ENCODE measurements at regions not wholly inside any gene's neighbourhood (a gene's known extent, or its start where the extent isn't known, plus 50 kb on each side); places are given as distances from the start of the nearest gene placed in this dataset.
"Not testable (repeated sequence)": the region's sequence is repeated elsewhere in the genome, so short reads cannot be mapped to it uniquely, and the experiment has no call there.

GRCh38 chr6:68087399-68088133 is 547.5 kb upstream of the ADGRB3 start:
- Mint-ChIP-seq H3K27ac (no peak overlapping the region), H3K27me3 (no peaks in the 10 kb centered on the region), H3K9me3 (peaks cover 4 to 8% of the 10 kb centered on the region in 2 donors), H3K4me1 (ENCODE audit: low read depth in 2 of 2) (no peaks in the 10 kb centered on the region), H3K36me3 (ENCODE audit: insufficient read depth) (no peaks in the 10 kb centered on the region), H3K4me3 (no peak overlapping the region)
- ATAC-seq (replicated peaks) (no peak), DNase-seq (no peak)

GRCh38 chr6:68086199-68086598 is 548.9 kb upstream of the ADGRB3 start:
- Mint-ChIP-seq H3K27me3 (no peaks in the 10 kb centered on the region), H3K36me3 (ENCODE audit: insufficient read depth) (no peaks in the 10 kb centered on the region), H3K9me3 (peaks cover 2 to 8% of the 10 kb centered on the region in 2 donors), H3K4me1 (ENCODE audit: low read depth in 2 of 2) (no peaks in the 10 kb centered on the region), H3K27ac (no peak overlapping the region), H3K4me3 (no peak overlapping the region)
- ATAC-seq (replicated peaks) (no peak), DNase-seq (no peak)

DNA sequence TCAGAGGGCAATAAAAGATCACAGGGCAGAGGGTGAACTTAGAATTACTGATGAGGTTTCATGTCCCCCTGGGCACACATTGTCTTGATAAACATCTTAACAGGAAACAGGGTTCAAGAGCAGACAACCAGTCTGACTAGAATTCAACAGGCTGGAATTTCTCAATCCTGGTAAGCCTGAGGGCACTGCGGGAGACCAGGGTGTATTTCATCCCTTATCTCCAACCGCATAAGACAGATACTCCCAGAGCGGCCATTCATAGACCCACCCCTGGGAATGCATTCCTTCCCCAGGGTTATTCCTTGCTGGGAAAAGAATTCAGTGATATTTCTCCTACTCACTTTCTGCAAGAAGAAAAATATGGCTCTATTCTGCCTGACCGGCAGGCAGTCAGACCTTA is 549.5 kb upstream of the ADGRB3 start:
- H3K27me3 Mint-ChIP-seq; H3K27ac Mint-ChIP-seq; H3K4me3 Mint-ChIP-seq; H3K36me3 Mint-ChIP-seq (ENCODE audit: insufficient read depth); ATAC-seq (replicated peaks); H3K9me3 Mint-ChIP-seq; DNase-seq; H3K4me1 Mint-ChIP-seq (ENCODE audit: low read depth in 2 of 2): not testable (repeated sequence)

DNA sequence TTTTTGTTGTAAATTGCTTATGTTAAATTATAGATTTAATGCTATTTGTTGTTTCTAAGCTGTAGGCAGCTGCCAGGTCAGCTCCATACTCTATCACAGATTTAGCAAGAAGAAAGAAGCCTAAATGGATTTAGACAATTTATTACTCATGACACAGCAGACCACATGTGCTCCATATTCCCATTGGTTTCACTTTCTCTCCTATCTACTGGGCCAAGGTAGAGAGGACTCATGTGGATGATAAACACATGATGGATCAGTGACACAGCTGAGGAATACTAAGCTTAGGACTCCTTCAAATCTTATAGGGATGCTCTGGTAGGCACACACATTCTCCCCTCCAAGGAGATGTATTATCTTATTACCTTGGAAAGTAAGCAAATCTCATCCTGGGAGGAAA is 553.0 kb upstream of the ADGRB3 start:
- peaks cover 8 to 9% of the 10 kb centered on the region in 2 donors for H3K9me3 Mint-ChIP-seq
- no peaks in the 10 kb centered on the region for H3K4me1 Mint-ChIP-seq (ENCODE audit: low read depth in 2 of 2)
- no peaks in the 10 kb centered on the region for H3K27me3 Mint-ChIP-seq
- no peak overlapping the region for H3K4me3 Mint-ChIP-seq
- ATAC-seq (replicated peaks) (no peak), DNase-seq (no peak)
- H3K27ac Mint-ChIP-seq: no peak overlapping the region
- H3K36me3 Mint-ChIP-seq (ENCODE audit: insufficient read depth): no peaks in the 10 kb centered on the region

- no peaks in the 10 kb centered on the region for H3K36me3 Mint-ChIP-seq (ENCODE audit: insufficient read depth)
- DNase-seq: no peak
Observed at GRCh38 chr6:68080074-68080473, 555.0 kb upstream of the ADGRB3 start.

DNA sequence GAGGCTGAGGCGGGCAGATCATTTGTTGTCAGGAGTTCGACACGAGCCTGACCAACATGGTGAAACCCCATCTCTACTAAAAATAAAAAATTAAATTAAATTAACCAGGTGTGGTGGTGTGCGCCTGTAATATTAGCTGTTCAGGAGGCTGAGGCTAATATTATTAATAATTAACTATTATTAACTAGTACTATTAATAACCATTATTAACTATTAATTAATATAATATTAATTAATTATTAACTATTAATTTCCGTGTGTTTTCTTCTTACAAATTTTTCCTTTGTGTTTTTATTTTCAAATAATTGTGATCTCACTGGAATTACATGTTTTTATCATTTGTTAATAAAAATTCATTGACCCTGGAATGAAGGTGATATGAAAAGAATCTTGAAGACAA is 557.4 kb upstream of the ADGRB3 start:
- Mint-ChIP-seq H3K36me3 (ENCODE audit: insufficient read depth) (no peaks in the 10 kb centered on the region), H3K4me3 (no peak overlapping the region), H3K9me3 (peaks cover 8 to 9% of the 10 kb centered on the region in 2 donors), H3K4me1 (ENCODE audit: low read depth in 2 of 2) (no peaks in the 10 kb centered on the region), H3K27me3 (no peaks in the 10 kb centered on the region), H3K27ac (no peak overlapping the region)
- ATAC-seq (replicated peaks): no peak
- no peak for DNase-seq

More at GRCh38 chr6:68080074-68080473, 555.0 kb upstream of the ADGRB3 start:
- Mint-ChIP-seq H3K27ac (no peak overlapping the region), H3K4me3 (no peak overlapping the region), H3K9me3 (peaks cover 7 to 9% of the 10 kb centered on the region in 2 donors), H3K27me3 (no peaks in the 10 kb centered on the region), H3K4me1 (ENCODE audit: low read depth in 2 of 2) (no peaks in the 10 kb centered on the region)
- no peak for ATAC-seq (replicated peaks)

DNA sequence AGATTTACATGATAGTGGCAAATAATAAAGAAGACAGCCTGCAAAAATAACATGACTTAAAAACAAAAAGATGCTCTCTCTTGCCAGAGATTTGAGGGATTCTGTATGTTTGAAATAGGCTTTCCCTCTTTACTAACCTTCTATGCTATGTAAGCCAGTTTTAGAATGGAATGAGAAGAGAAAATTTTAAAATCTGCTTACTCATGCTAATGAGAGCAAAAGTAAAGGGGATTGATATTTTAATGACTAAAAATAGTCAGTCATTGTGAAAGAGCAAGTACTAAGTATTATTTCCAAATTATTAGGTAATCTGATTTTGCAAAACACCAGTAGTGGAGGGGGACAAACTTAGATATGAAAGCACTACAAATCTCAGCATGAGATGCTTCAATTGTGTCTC is 563.3 kb upstream of the ADGRB3 start:
- Mint-ChIP-seq H3K27me3 (no peaks in the 10 kb centered on the region), H3K27ac (no peak overlapping the region), H3K4me3 (no peak overlapping the region), H3K4me1 (ENCODE audit: low read depth in 2 of 2) (no peaks in the 10 kb centered on the region), H3K36me3 (ENCODE audit: insufficient read depth) (no peaks in the 10 kb centered on the region), H3K9me3 (peaks cover 5 to 8% of the 10 kb centered on the region in 2 donors)
- ATAC-seq (replicated peaks): no peak
- no peak for DNase-seq

- Mint-ChIP-seq H3K4me3 (no peak overlapping the region), H3K9me3 (peaks cover 5 to 11% of the 10 kb centered on the region in 2 donors), H3K4me1 (ENCODE audit: low read depth in 2 of 2) (no peaks in the 10 kb centered on the region)
Observed at GRCh38 chr6:68069921-68070710, 565.0 kb upstream of the ADGRB3 start.

DNA sequence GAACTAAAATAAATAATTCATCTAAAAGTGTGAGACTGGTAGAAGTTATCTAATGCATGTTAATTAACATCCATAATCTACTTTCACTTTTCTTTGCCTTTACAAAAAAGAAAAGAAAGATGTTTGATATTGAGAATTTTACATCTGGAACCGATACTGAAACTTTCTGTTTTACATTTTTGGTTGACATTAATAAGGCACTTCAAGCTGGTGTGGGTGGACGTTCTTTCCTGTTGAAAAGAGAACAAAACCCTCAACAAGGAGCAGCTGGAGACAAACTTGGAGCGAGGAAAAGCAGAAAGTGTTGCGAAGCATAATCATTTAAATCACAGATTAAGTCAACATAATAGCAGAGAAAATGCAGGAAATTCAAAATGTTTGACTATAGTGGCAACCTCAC is 575.2 kb upstream of the ADGRB3 start:
- Mint-ChIP-seq H3K36me3 (ENCODE audit: insufficient read depth) (no peaks in the 10 kb centered on the region), H3K4me1 (ENCODE audit: low read depth in 2 of 2) (no peaks in the 10 kb centered on the region), H3K27ac (no peak overlapping the region), H3K4me3 (no peak overlapping the region), H3K27me3 (no peaks in the 10 kb centered on the region), H3K9me3 (peaks cover 3 to 4% of the 10 kb centered on the region in 2 donors)
- DNase-seq: no peak
- no peak for ATAC-seq (replicated peaks)

More at GRCh38 chr6:68069921-68070710, 565.0 kb upstream of the ADGRB3 start:
- no peaks in the 10 kb centered on the region for H3K27me3 Mint-ChIP-seq
- no peak for DNase-seq
- ATAC-seq (replicated peaks): no peak
- H3K36me3 Mint-ChIP-seq (ENCODE audit: insufficient read depth): no peaks in the 10 kb centered on the region
- no peak overlapping the region for H3K27ac Mint-ChIP-seq

GRCh38 chr6:68059261-68059660 is 575.8 kb upstream of the ADGRB3 start:
- ATAC-seq (replicated peaks) (no peak), DNase-seq (no peak)
- Mint-ChIP-seq H3K9me3 (peaks cover 0 to 1% of the 10 kb centered on the region in 2 donors), H3K4me3 (no peak overlapping the region), H3K4me1 (ENCODE audit: low read depth in 2 of 2) (no peaks in the 10 kb centered on the region), H3K27me3 (no peaks in the 10 kb centered on the region), H3K36me3 (ENCODE audit: insufficient read depth) (no peaks in the 10 kb centered on the region), H3K27ac (no peak overlapping the region)

DNA sequence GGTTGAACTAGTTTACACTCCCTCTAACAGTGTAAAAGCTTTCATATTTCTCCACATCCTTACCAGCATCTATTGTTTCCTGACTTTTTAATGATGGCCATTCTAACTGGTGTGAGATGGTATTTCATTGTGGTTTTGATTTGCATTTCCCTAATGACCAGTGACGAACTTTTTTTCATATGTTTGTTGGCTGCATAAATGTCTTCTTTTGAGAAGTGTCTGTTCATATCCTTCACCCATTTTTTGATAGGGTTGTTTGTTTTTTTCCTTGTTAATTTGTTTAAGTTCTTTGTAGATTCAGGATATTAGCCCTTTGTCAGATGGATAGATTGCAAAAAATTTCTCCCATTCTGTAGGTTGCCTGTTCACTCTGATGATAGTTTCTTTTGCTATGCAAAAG is 578.5 kb upstream of the ADGRB3 start:
- H3K4me3 Mint-ChIP-seq; H3K27me3 Mint-ChIP-seq; H3K36me3 Mint-ChIP-seq (ENCODE audit: insufficient read depth); ATAC-seq (replicated peaks); H3K27ac Mint-ChIP-seq; H3K4me1 Mint-ChIP-seq (ENCODE audit: low read depth in 2 of 2); DNase-seq; H3K9me3 Mint-ChIP-seq: not testable (repeated sequence)

GRCh38 chr6:68054756-68055155 is 580.3 kb upstream of the ADGRB3 start:
- ATAC-seq (replicated peaks) (no peak), DNase-seq (no peak)
- H3K4me3 Mint-ChIP-seq: no peak overlapping the region
- H3K36me3 Mint-ChIP-seq (ENCODE audit: insufficient read depth): no peaks in the 10 kb centered on the region
- no peaks in the 10 kb centered on the region for H3K9me3 Mint-ChIP-seq
- H3K27ac Mint-ChIP-seq: no peak overlapping the region
- no peaks in the 10 kb centered on the region for H3K4me1 Mint-ChIP-seq (ENCODE audit: low read depth in 2 of 2)
- H3K27me3 Mint-ChIP-seq: no peaks in the 10 kb centered on the region

GRCh38 chr6:68053805-68054373 is 581.2 kb upstream of the ADGRB3 start:
- no peaks in the 10 kb centered on the region for H3K27me3 Mint-ChIP-seq
- DNase-seq (no peak), ATAC-seq (replicated peaks) (no peak)
- no peaks in the 10 kb centered on the region for H3K36me3 Mint-ChIP-seq (ENCODE audit: insufficient read depth)
- H3K27ac Mint-ChIP-seq: no peak overlapping the region
- peaks cover 0 to 3% of the 10 kb centered on the region in 2 donors for H3K9me3 Mint-ChIP-seq
- H3K4me3 Mint-ChIP-seq: no peak overlapping the region
- H3K4me1 Mint-ChIP-seq (ENCODE audit: low read depth in 2 of 2): no peaks in the 10 kb centered on the region

GRCh38 chr6:68052234-68052633 is 582.8 kb upstream of the ADGRB3 start:
- no peak for ATAC-seq (replicated peaks)
- no peaks in the 10 kb centered on the region for H3K4me1 Mint-ChIP-seq (ENCODE audit: low read depth in 2 of 2)

More at GRCh38 chr6:68052234-68052633, 582.8 kb upstream of the ADGRB3 start:
- Mint-ChIP-seq H3K27me3 (no peaks in the 10 kb centered on the region), H3K36me3 (ENCODE audit: insufficient read depth) (no peaks in the 10 kb centered on the region), H3K27ac (no peak overlapping the region), H3K9me3 (peaks cover 0 to 3% of the 10 kb centered on the region in 2 donors), H3K4me3 (no peak overlapping the region)
- DNase-seq: no peak
